Tibial artery (tissue), 4 donors: ENCODE measurements at regions not wholly inside any gene's neighbourhood (a gene's known extent, or its start where the extent isn't known, plus 50 kb on each side); places are given as distances from the start of the nearest gene placed in this dataset.

Experiments
- DNase-seq, 2 donors: peaks; one replicate each; pipeline ENCODE4 v3.0.0-alpha.2; 2019
- H3K27ac ChIP-seq, 2 donors: fragments of 200-600 bp; sonication (generic) in 1 of 2; 1 replicate in 1 of 2; 2 replicates in 1 of 2; pipeline ENCODE4 v1.5.1; 2018 to 2019; ENCODE audit warnings: mild to moderate bottlenecking in 1 of 2
- H3K27me3 ChIP-seq, 2 donors: fragments of 200-600 bp; sonication (generic) in 1 of 2; one replicate each; pipeline versions ENCODE4 v1.5.1 to v1.6.0; 2016 to 2019
- H3K36me3 ChIP-seq, 3 donors: fragments of 200-600 bp; sonication (generic) in 2 of 3; one replicate each; pipeline ENCODE4 v1.5.1; 2016 to 2019; ENCODE audit warnings: mild to moderate bottlenecking in 2 of 3
- H3K4me1 ChIP-seq, 4 donors: fragments of 200-600 bp; sonication (generic) in 2 of 4; 1 replicate in 3 of 4; 2 replicates in 1 of 4; pipeline ENCODE4 v1.5.1; 2016 to 2019
- H3K4me3 ChIP-seq, 2 donors: fragments of 200-600 bp; sonication (generic) in 1 of 2; 1 replicate in 1 of 2; 2 replicates in 1 of 2; pipeline ENCODE4 v1.5.1; 2018 to 2019; ENCODE audit warnings: mild to moderate bottlenecking in 2 of 2
- H3K9me3 ChIP-seq, 3 donors: fragments of 200-600 bp; sonication (generic) in 1 of 3; one replicate each; pipeline ENCODE4 v1.5.1; 2016 to 2019
- intact Hi-C: fragments of 100-400 bp; cut with DNase I; formaldehyde crosslinking; loops from one replicate; pipeline ENCODE4 v1.15.0; 2023; ENCODE audit warnings: low total_unique reads
- TF ChIP-seq, protein P1 (sequence below), 2 experiments: fragments of 200-600 bp in 1 of 2; fragments of 450-650 bp in 1 of 2; IDR thresholded peaks; one replicate each; pipeline ENCODE4 v1.5.1; 2017 to 2019; ENCODE audit warnings: antibody characterized with exemption in 2 of 2, mild to moderate bottlenecking in 1 of 2, moderate library complexity in 1 of 2

DNA sequence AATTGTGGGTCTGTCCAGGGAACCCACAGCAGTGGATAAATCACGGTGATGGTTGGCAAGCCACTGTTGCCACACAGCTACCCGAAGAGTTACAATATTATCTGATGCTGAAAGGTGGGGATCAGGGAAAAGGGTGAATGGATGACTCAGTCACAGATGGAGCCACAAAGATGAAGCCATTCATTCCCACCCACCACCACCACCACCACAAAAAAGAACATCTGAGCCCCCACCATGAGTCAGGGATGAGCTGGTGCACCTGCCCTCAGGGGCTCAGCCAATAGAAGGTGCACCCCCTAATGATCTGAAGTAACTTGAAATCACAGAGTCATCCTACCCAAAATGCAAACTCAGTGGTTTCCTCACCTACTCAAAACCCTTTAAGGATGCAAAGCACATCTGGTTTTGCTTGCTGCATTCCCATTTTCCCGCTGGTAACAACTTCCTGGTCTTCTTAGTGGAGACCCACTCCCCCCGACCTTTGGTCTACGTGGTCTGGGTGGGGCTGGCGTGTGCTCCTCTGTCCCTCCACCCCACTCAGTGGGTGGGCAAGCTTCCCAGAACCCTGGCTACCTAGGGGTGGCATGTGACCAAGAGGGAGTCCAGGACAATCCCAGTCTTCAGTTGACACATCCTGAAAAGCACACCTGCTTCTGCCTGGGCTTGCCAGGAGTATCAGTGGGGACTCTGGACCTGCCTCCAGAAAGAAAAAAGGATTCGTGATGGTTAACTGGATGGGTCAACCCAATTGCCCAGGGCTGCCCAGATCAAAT, 125.5 kb downstream of the ANKRD60 start:
- intact Hi-C loops: no loop called here
- H3K9me3 ChIP-seq: no peaks in the 10 kb centered on the region
- H3K36me3 ChIP-seq: no peaks in the 10 kb centered on the region
- DNase-seq: no peak
- H3K27ac ChIP-seq: no peak overlapping the region
- no peaks in the 10 kb centered on the region for H3K27me3 ChIP-seq
- TF ChIP-seq, protein P1, sequence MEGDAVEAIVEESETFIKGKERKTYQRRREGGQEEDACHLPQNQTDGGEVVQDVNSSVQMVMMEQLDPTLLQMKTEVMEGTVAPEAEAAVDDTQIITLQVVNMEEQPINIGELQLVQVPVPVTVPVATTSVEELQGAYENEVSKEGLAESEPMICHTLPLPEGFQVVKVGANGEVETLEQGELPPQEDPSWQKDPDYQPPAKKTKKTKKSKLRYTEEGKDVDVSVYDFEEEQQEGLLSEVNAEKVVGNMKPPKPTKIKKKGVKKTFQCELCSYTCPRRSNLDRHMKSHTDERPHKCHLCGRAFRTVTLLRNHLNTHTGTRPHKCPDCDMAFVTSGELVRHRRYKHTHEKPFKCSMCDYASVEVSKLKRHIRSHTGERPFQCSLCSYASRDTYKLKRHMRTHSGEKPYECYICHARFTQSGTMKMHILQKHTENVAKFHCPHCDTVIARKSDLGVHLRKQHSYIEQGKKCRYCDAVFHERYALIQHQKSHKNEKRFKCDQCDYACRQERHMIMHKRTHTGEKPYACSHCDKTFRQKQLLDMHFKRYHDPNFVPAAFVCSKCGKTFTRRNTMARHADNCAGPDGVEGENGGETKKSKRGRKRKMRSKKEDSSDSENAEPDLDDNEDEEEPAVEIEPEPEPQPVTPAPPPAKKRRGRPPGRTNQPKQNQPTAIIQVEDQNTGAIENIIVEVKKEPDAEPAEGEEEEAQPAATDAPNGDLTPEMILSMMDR (IDR thresholded peaks at IDR 0.05): no peak
- H3K4me1 ChIP-seq: no peaks in the 10 kb centered on the region
- no peak overlapping the region for H3K4me3 ChIP-seq

DNA sequence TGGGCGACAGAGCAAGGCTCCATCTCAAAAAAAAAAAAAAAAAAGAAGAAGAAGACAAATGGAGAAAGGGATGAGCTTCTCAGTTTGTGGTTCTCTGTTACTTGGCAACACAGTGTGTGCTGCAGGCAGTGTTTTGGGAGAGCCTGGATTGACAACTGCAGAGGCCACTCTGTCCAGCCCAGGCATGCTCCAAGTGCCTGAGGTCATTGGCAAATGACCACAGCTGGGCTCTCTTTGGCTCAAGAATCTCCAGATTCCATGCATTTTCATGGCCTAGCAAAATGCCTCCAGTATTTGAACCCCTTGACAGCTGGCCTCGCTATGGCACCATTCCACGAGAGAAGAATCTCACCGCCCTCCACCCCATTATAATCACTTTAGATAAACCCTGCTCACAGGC, 126.2 kb downstream of the ANKRD60 start:
- Histone ChIP-seq H3K9me3 (no peaks in the 10 kb centered on the region), H3K27me3 (no peaks in the 10 kb centered on the region), H3K27ac (no peak overlapping the region), H3K4me1 (no peaks in the 10 kb centered on the region), H3K36me3 (no peaks in the 10 kb centered on the region), H3K4me3 (no peak overlapping the region)
- TF ChIP-seq, protein P1 (IDR thresholded peaks at IDR 0.05): no peak
- DNase-seq: no peak
- intact Hi-C loops: no loop called here

DNA sequence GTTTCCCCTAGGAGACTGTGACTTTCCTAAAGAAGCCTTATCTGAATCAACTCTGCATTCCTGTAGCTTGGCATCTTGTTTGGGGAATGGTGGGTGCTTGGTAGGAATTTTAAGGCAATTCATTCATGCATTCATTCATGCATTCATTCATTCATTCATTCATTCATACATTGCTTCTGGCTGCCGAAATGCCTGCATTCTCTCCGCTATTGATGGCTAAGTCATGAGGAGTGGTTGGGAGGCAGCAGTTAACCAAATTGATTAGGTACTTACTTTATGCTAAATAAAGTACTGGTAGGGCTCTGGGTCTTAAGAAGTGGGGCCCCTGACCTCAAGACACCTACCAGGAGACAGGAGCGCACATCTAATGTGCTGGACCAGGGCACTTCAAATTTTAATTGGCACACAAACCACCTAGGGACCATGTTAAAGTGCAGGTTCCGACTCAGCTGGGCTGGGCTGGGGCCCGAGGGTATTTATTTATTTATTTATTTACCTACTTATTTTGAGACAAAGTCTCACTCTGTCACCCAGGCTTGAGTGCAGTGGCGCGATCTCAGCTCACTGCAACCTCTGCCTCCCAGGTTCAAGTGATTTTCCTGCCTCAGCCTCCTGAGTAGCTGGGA, 127.6 kb downstream of the ANKRD60 start:
- no peaks in the 10 kb centered on the region for H3K36me3 ChIP-seq
- intact Hi-C loops: no loop called here
- H3K27me3 ChIP-seq: no peaks in the 10 kb centered on the region
- TF ChIP-seq, protein P1 (IDR thresholded peaks at IDR 0.05): no peak
- H3K4me3 ChIP-seq: no peak overlapping the region
- H3K9me3 ChIP-seq: no peaks in the 10 kb centered on the region
- H3K27ac ChIP-seq: no peak overlapping the region
- DNase-seq: no peak
- no peaks in the 10 kb centered on the region for H3K4me1 ChIP-seq

DNA sequence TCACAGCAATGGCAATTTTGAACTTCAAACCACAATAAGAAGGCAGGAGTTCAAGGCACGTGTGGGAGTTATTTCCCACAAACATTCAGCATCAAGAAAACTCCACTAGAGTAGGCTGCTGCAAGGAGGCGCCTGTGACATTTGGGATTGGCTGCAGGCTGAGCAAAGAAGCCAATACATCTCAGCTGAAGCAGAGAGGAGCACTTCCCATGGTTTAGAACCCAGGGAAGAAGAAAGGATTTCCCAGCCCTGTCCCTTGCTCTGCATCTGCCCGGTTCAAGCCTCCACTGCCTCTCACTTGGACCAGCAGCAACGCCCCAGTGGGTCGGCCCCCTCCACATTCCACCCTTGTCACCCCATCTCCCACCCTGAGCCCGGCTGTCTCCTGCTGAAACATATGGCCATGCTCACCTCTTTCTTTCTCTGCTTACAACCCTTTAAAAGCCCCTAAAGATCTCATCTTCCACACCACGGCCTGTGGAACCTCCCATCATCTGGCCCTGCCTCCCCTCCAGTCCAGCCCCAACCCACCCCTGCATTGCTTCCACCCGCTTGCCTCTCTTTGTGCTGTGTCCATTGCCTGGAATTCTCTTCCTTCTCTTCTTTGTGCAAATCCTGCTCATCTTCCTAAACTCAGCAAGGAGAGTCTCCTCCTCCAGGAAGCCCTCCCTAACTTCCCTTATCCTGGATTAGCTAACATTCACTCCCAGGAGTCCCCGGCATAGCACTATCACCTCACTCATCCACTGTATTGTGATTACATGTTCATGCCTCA, 128.3 kb downstream of the ANKRD60 start:
- intact Hi-C loops: no loop called here
- H3K27me3 ChIP-seq: no peaks in the 10 kb centered on the region

DNA sequence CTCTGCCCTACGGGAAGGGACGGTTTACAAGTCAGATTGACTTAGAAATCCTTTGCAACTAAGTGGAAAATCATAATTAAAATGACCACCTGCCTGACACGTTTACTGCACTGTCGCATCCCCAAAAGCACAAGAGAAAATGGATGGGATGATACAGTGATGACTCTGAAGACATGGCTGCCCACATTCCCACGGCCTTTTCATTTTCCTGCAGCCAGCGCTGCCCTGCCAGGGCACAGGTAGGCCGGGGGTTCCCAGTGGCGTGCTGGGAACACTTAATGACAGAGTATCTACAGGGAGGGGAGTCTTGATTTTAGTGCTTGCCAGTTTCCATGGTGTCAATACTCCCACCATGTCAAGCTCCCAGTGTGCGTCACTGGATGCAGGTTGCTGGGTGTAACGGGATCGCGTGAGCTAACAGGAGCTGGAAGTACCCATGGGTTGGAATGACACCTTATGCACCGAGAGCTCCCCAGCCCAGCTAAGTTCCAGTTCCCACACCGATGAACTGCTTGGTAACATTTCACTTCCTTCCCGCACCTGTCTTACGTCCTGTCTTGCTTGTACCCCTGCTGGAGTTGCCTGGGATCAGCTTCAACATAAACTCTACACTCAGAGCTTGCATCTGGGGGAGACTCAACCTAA, 129.0 kb downstream of the ANKRD60 start:
- H3K4me3 ChIP-seq: no peak overlapping the region
- no peak overlapping the region for H3K27ac ChIP-seq
- H3K36me3 ChIP-seq: no peaks in the 10 kb centered on the region
- TF ChIP-seq, protein P1 (IDR thresholded peaks at IDR 0.05): no peak
- H3K27me3 ChIP-seq: no peaks in the 10 kb centered on the region
- H3K9me3 ChIP-seq: no peaks in the 10 kb centered on the region
- no peaks in the 10 kb centered on the region for H3K4me1 ChIP-seq
- intact Hi-C loops: no loop called here
- DNase-seq: no peak

More for the DNA sequence above, 128.3 kb downstream of the ANKRD60 start:
- Histone ChIP-seq H3K27ac (no peak overlapping the region), H3K4me3 (no peak overlapping the region), H3K9me3 (no peaks in the 10 kb centered on the region), H3K4me1 (no peaks in the 10 kb centered on the region), H3K36me3 (no peaks in the 10 kb centered on the region)
- TF ChIP-seq, protein P1 (IDR thresholded peaks at IDR 0.05): no peak
- no peak for DNase-seq
